GM21515 (cell line): ENCODE measurements at regions not wholly inside any gene's neighbourhood (a gene's known extent, or its start where the extent isn't known, plus 50 kb on each side); places are given as distances from the start of the nearest gene placed in this dataset.
A peak's percentile ranks its signal among the peaks of the same experiment; 100 is the strongest.
"Not testable (repeated sequence)": the region's sequence is repeated elsewhere in the genome, so short reads cannot be mapped to it uniquely, and the experiment has no call there.

Experiments used
- ATAC-seq: cut with Tn5 transposase; IDR thresholded peaks from one replicate; pipeline ENCODE4 v1.9.1; 2021; ENCODE audit not compliant: unreplicated experiment

DNA sequence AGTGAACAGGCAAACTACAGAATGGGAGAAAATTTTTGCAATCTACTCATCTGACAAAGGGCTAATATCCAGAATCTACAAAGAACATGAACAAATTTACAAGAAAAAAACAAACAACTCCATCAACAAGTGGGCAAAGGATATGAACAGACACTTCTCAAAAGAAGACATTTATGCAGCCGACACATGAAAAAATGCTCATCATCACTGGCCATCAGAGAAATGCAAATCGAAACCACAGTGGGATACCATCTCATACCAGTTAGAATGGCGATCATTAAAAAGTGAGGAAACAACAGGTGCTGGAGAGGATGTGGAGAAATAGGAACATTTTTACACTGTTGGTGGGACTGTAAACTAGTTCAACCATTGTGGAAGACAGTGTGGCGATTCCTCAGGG, 167.8 kb upstream of the PWP1 start:
- ATAC-seq = not testable (repeated sequence)

DNA sequence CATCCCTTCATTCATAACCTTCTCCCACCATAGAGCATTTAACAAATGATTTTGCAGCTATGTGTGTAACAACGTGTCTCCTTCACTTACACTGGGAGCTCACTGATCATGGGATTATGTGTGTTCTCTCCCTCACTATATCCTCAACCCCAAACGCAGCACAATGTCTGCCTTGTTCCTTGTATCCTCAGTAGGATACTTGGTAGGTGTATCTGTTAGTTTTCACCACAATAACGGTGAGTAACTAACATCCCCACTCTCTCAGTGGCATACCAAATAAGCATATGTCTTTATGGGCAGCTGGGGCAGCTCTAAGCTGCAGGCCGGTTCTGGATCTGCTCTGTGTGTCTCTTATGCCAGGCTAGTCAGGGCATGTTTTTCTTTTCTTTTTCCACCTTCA, 166.7 kb upstream of the PWP1 start:
- no peak for ATAC-seq

DNA sequence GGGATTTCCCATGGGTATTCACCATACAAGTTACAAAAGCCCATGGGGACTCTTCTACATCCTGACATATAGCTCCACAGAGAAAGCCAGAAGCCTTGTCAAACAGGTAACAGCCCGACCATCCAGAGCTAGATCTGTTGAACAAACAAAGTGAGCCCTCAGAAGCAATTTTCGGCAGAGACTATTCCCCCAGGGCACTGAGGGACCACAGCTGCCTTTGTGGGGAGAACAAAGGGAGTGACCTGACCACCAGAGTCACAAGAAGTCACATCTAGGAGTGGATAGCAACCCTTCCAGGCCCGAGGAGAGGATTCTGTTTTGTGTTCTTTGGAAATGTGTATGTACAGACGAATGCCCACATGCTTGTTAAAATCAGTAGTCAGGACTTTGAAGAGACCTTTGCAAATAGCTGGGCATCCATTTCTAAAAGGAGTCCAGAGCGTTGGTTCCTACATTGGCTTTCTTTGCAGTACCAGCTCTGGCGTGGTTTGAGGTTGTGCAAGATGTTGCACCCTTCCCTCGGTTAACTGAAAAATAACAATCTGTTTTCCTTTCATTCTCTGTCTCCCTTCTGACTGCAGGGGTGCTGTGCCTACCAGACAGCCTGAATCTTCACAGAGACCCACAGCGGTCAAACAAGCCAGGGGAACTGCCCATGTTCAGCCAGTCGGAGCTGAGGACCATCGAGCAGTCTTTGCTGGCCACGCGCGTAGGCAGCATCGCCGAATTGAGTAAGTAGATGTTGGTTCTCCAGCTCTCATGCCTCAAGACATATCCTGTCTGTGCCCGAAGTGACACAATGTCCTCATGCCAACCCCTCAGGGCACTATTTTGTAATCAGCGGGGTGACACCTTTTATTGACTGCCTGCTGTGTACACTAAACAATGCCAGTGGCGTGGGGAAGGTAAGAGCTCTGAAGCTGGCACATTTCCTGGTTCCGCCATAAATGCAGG, 165.4 kb upstream of the PWP1 start:
- no peak for ATAC-seq

DNA sequence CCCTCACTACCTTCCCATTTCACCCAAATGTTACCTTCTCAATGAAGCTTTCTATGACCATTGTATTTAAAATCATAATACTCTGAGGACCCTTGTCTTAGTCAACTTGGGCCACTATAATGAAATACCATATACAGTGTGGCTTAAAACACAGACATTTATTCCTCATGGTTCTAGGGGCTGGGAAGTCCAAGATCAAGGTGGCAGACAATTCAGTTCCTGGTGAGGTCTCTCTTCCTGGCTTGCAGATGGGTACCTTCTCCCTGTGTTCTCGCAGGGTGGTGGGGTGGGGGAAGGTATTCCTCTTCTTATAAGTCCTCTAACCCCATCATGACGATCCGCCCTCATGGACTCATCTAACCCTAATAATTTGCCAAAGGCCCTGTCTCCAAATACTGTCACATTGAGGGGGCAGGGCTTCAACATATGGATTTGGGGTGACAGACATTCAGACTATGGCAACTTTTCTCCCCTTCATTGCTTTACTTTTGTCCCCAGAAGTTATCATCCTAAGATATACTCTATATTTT, 163.7 kb upstream of the PWP1 start:
- no peak for ATAC-seq

DNA sequence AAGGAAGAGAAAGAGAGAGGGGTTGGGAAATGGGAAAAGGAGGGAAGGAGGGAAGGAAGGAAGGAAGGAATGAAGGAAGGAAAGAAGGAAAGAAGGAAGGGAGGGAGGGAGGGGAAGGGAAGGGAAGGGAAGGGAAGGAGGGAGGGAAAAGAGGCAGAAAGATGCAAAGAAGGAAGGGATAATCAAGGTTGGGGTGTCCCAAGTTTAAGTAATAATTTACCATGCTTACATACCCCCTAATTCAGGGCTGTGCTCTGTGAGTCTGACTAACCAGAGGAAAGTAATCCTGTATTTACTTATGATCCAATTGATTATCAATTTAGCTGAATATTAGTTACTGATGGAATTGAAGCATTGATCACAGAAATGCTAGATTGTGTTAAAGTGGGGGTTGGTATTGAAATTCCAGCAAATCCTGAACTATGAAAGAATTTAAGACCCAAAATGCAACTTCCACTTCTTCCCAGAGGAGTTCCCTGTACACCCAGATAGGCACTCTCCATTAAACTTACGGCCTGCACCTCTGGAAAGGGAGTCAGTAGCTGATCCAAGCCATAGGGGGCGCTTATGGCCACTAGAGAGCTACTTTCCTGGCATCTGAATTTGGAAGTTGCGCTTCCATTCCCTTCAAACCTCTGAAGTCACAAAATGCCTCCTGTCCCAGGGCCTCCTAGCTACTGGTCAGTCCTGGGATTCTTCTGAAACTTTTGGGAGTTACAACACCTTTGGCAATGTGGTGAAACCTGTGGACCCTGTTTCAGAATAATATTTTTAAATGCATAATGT, 162.7 kb upstream of the PWP1 start:
- ATAC-seq = no peak

DNA sequence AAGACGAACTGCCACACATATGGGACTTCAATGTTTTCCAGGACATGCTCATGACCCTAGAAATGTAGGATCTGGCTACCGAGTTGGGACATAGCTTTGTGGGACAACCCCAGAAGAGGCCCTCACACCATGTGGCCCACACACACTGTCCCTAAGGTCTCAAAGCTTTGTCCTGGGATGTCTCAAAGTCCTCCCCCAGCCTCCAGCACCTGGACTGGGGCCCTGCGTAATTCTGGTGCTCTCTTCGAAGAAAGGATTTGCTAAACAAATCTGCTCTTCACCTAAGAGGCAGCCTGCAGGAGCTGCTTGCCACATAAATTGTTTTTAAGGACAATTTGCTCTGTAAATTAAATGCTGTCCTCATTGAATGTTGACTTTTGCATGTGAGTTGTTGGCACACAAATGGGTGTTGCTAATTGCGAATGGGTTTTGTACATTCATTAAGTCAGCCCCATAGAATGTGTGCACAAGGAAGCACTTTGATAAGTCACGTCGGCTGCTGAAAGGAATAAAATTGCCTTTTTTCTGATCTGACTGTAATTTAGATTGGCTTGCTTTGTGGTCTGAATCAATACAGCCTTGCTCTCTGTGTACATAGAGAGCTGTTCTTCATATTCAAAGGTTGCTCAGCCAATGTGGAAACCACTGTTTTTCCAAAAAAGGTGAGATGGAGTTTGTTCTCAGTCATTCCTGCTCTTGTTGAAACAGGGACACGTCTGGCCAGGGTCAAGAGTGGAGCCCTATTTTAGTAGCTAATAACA, 161.6 kb upstream of the PWP1 start:
- no peak for ATAC-seq

DNA sequence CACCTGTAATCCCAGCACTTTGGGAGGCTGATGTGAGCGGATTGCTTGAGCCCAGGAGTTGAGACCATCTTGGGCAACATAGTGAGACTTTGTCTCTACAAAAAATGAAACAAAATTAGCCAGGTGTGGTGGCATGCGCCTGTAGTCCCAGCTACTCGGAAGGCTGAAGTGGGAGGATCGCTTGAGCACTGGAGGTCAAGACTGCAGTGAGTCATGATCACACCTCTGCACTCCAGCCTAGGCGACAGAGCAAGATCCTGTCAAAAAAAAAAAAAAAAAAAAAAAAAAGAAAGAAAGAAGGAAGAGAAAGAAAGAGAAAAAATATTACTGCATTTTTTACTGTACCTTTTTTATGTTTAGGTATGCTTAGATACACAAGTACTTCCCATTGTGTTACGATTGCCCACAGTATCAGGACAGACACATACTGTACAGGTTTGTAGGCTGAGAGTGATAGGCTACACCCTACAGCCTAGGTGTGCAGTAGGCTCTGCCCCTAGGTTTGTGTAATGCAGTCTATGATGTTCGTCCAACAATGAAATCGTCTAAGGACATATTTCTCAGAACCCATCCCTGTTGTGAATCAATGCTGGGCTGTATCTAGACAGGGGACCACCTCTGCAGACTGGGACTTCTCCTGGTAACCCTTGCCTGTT, 160.4 kb upstream of the PWP1 start:
- no peak for ATAC-seq

DNA sequence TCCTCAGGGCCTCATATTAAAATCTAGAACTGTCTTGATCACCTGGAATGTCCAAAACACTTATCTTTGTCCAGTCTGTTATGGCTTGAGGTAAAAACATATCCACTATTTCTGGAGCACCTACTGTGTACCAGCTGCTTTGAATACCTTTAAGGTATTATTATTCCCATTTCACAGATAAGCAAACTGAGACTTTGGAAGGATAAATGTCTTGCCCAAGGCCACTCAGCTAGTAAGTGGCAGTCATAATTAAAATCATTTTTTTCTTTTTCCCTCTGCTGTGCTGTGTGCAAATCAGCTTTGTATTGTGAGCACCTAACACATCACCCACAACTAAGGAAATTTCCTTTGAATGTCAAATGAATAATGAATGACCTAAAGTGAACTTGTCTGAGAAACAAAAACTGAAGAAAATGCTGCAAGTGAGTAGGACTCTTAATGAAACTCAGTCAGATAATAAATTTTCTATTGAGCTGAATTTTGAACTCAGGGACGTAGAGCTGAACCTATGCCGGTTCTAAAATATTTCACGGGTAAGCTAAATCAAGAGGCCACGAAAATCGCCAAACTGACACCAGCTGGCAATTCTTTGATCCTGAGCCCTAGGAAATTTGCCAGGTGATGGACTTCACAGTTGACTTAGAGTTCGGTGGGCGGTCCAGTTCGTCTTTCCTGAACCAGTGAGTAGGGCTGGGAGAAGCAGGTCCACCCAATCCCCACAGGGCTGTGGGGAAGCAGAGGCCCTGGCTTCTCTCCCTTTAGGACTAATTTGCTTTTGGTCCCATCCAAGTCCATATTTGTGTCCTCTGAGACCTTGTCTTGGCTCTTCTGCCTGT, 159.7 kb upstream of the PWP1 start:
- ATAC-seq = no peak

DNA sequence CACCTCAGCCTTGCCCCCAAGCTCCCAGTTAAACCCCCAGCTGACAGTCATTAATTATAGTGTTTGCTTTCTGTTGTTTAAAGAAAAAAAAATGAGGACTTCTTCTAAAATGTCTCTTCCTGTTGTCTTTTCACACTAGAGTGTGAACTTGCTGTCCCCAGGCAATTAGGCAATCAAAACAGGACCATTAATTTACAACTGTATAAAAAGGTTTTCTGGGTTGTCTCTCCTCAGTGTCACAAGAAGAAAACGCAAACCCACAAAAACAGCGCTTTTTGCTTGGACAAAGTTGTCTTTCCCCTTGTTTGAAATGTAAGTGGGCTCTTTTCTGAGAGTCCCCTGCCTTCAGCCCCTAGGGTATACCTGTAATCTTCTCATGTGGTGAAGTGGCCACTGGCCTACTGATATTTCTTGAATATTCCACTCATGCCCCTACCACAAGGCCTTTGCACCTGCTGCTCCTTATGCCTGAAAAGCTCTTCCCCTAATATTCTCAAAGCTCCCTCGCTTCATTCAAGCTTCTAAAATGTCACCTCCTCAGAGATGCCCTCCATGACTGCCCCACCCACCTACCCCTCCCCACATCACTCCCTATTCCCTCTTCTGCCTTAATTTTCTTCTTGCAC, 158.9 kb upstream of the PWP1 start:
- ATAC-seq = no peak

DNA sequence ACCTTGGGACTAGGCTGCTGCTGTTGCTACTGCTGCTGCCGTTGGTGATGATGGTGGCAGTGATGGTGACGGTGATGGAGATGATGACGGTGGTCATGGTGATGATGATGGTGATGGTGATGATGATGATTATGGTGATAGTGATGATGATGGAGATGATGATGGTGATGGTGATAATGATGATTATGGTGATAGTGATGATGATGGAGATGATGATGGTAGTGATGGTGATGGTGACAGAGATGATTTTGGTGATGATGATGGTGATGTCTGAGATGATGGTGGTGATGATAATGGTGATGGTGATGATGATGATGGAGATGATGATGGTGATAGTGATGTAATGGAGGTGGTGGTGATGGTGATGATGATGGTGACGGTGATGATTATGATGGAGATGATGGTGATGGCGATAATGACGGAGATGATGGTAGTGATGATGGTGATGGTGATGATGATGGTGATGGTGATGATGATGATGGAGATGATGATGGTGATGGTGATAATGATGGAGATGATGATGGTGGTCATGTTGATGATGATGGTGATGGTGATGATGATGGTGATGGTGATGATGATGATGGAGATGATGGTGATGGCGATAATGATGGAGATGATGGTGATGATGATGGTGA, 156.8 kb upstream of the PWP1 start:
- no peak for ATAC-seq

DNA sequence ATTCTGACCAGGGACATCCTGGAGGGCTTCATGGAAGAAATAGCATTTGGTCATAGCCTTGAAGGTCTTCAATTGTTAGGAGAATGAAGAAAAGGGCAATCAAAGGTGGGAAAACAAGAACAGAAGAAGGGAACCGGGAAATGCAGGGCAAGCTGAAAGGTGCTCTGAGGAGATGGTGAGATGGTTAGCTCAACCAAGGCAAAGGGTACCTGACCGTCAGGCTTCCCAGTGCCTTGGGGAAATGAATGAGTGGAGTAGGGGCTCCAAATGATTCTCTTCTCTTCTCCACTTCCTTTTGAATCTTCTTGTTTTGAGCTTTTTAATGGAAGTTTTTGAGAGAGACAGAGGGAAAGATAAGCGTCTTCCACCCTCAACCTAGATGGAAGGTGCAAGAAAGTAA, 155.6 kb upstream of the PWP1 start:
- no peak for ATAC-seq

DNA sequence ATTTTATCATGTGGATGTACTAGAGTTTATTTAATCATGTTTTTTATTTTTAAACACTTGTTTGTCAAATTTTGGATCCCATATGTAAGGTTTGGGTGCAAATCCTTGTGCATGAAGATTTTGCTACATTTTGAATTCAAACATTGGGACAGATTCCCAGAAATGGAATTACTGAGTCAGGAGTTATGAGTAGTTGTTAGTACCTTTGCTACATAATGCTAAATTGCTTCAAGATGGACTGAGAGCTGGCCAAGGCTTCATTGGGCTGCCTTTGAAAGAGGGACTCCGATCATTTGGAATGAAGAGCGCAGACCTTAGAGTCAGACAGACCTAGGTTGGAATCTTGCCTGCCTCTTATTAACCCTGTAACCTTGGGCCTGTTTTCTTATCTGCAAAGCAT, 154.9 kb upstream of the PWP1 start:
- no peak for ATAC-seq

DNA sequence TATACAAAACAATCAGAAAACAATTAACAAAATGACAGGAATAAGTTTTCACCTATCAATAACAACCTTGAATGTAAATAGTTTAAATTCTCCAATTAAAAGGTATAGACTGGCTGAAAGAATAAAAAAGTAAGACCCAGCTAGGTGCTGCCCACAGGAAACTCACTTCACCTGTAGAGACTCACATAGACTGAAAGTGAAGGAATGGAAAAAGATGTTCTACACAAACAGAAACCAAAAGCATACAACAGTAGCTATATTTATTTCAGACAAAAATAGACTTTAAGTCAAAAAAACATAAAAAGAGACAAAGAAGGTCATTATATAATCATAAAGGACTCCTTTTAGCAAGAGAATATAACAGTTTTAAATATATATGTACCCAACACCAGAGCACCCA, 152.4 kb upstream of the PWP1 start:
- ATAC-seq = peak; percentile 87

DNA sequence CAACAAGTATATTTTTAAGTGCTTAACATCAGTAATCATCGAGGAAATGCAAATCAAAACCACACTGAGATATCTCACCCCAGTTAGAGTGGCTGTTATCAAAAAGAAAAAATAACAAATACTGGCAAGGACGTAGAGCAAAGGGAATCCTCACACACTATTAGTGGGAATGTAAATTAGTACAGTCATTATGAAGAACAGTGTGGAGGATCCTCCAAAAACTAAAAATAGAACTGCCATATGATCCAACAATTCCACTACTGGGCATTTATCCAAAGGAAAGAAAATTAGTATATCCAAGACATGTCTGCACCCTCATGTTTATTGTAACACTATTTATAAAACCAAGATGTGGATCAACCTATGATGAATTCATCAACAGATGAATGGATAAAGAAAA, 149.0 kb upstream of the PWP1 start:
- ATAC-seq = no peak

DNA sequence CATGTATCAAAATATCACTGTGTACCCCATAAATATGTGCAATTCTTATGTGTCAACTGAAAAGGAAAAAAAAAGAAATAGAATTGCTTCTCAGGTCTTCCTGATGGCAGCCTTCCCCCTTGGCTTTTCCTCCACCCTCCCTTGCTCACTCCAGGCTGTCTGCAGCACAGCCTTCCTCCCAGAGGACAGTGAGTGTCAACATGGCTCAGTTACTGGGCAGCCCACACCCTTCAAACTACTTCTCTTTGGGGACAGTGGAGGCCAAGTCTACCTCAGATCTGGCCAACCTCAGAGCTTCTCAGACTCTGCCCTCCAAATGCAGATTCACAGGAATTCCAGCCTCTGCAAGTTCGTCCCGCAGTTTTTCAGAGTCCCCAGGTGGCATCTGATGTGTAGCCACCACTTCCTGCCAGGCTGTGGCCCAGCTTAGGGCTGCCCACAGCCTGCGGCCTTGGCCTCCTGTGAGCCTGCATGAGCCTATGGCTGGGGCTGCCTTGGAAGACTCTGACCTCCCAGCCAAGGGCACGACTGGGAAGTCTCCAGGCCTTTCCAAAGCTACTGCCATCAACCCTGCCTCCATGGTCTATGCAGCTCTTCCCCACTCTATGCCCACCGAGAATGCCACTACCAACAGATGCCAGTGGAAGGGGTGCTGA, 148.0 kb upstream of the PWP1 start:
- no peak for ATAC-seq

DNA sequence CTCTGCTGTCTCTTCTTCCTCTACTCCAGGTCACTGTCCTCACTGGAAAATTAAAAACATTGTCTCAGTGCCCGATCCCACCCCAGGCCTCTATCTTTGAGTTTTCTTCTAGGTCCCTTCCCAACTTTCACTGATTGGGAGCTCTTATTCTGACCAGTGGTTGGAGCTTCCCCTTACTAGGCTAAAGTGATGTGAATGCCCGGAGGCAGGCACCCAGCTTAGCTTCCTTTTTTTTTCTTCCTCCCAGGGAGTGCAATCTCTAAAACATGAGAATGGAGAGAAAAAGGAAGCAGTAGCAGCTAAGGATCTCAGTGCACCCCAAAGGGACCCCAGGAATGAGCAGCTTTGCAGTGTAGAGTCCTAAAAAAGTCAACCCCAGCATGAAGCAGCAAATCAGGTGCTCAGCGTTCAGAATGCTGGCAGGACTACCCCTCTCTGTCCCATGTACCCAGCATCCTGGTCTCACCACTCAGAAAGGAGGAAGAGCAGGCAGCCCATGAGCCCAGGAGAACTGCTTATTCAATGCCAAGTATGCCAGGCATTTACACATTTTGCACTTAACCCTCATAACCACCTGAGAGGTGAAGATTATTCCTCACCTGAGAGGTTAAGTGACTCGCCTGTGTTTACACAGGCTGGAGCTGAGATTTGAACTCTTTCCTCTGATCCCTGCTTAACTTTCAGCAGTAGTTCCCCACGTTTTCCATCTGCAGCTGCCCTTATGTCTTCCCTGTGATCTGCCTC, 146.2 kb upstream of the PWP1 start:
- ATAC-seq = no peak

DNA sequence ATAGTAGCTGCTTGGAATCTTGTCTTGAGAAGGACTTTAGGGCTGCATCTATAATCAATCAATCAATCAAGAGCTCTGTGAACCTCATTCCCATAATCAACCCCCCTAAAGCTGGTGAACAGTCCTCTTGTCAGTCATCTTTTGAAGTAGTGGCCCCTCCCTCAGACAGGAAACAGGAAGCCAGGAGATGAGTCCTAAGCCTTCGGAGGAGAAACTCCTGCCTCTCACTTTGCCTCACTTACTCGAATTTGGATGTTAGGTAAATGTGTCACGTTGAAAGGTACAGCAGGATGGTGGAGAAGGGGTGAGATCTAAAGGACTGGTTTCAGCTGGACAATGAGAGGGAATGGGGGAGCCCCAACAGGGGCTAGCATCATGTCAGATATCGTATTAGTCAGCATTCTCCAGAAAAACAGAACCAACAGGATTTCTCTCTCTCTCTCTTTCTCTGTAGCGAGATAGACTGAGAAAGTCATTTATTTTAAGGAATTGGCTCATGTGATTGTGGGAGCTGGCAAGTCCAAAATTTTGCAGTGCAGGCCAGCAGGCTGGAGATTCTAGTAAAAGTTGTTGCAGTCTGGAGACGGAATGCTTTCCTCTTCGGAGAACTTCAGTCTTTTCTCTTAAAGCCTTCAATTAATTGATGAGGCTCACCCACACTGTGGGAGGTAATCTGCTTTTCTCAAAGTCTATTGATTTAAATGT, 144.4 kb upstream of the PWP1 start:
- no peak for ATAC-seq
